Left kidney (tissue), 1 donor: ENCODE measurements at regions not wholly inside any gene's neighbourhood (a gene's known extent, or its start where the extent isn't known, plus 50 kb on each side); places are given as distances from the start of the nearest gene placed in this dataset.
"Not testable (repeated sequence)": the region's sequence is repeated elsewhere in the genome, so short reads cannot be mapped to it uniquely, and the experiment has no call there.

Experiments used
- DNase-seq: peaks from one replicate; pipeline ENCODE4 v3.0.0-alpha.2; 2013

DNA sequence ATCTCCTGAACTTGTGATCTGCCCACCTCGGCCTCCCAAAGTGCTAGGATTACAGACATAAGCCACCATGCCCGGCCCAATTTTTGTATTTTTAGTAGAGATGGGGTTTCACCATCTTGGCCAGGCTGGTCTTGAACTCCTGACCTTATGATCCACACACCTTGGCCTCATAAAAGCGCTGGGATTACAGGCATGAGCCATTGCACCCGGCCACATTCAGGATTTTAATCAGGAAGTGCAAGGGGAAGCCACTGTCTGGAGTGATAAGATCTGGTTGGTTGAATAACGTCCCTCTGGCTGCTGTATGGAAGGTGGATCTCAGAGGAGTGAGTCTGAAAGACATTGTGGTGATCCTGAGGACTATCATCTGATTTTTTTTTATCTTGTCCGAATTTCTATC is 196.3 kb upstream of the ARL4C start:
- DNase-seq, result not testable (repeated sequence)

DNA sequence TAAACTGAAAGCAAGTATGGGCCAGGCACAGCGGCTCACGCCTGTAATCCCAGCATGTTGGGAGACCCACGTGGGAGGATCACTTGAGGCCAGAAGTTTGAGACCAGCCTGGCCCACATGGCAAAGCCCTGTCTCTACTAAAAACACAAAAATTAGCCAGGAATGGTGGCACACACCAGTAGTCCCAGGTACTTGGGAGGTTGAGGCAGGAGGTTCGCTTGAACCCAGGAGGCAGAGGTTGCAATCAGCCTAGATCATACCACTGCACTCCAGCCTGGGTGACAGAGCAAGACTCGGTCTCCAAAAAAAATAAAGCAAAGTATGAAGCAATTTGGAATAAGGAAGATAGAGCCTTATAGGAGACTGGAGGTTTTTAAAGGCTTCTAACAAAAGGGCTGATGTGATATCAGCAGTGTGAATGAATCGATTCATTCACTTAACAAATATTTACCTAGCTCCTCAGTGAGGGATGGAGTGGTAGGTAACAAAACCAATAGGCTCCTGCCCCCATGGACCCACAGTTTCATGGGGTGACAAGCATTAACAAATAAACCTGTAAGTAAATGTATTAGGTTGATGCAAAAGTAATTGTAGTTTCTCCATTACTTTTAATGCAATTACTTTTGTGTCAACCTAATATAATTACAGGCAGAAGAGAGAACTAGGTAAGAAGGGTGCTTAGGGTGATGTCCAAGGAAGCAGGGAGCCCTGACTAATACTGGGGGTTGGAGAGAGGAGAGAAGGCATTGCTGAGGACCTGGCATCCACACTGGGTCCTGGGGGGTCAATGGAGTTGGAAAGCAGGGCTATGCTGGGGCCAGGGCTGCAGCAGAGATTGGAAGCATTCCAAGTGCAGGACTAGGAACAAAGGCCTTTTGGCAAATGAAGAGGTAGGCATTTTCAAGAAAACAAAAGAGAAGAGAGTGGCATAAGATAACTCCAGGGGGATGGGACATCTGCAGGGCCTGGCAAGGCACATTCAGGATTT is 195.4 kb upstream of the ARL4C start:
- DNase-seq, result no peak

DNA sequence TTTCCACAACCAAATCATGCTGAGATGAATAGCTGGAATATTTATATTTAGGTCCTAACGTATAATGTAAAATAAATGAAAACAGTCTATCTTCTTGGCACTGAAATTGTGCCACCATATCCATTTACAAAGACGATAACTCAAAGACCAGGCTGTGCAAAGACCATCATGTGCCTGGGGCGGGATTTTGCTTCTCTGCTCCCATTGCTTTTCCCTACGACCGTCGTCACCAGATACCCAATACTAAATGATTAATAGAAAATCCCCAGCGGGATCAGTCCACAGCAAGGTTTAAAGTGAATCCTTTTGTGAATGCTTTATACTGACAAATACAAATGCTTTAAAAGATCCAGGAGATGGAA is 194.3 kb upstream of the ARL4C start:
- DNase-seq, result no peak

DNA sequence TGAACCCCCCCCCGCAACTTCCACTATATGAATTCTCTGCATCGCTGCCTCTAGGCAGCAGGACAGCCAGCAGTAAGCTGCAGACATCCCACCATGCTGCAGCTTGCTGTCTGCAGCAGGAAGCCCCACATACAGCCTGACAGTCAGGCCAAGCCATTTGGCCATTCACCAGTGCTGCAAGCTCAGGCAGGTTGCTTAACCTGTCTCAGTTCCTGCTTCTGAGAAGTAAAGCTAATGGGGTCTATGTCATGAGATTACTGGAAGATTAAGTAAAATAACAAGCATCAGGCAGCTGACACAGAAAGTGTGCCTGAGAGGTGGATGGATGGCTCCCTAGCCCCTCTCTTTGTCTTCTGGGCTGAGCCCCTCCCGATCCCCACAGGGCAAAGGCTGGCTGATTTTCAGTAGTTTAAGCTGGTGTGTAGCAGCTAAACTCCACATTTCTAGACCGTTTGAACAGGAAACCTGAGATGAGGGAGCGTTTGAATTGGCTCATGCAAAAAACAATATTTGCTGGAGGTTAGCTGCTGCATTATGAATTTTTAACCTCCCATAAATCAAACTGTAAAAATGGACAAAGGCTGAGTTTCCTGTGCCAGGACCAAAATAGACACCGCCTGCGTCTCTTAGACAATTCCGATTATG is 193.8 kb upstream of the ARL4C start:
- DNase-seq, result peak; percentile 40

DNA sequence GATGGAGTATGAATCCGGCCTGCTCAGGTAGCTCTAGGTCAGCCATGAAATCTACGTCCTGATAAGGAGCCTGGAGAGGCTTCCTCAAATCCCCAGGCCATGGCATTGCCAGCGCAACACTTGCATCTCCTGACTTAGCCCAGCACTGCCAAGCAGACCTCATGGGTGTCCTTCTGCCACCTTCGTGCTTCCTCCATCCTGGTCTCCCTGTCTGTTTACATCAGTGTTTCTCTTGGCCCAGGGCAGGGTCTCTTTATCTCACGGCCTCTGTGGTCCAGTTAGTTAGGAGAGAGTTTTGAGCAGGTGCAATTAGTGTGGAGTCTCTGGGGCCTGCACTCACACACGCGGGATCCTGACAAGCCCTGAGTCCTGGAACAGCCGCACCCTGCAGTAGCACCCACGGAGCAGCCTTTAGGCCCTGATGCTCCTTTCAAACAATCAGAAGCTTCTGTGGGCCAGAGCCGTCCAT is 193.1 kb upstream of the ARL4C start:
- no peak for DNase-seq

- no peak for DNase-seq
Measured at GRCh38 chr2:234687718-234688475, 191.0 kb upstream of the ARL4C start.

DNA sequence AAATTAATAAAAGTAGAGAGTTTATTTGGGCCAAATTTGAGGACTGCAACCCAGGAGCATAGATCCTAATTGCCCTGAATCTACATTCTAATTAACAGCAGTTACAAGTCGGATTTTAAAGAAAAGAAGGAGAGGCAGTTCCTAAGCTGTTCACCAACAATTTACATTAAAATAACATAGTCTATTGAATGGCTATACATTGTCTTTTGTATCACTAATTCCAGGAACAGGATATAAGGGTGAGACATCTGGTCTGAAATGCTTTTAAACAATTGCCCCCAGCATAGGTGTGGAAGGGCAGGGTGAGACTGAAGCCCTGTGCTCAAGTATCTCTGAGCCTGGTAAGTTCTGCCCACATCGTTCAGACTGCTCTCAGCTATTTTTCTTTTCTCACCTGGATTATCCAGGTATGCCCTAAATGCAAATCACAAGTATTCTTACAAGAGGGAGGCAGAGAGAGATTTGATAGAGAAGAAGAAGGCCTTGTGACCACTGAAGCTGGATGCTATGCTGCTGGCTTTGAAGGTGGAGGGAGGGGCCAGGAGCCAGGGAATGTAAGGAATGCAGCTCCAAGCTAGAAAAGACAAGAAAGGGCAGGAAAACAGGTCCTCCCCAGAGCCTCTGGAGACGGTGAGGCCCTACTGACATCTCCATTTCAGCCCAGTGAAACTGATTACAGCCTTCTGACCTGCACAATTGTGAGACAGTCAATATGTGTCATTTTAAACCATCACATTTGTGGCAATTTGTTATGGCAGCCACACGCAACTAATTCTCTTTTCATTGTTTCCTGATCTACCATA is 189.4 kb upstream of the ARL4C start:
- DNase-seq, result peak; percentile 47

DNA sequence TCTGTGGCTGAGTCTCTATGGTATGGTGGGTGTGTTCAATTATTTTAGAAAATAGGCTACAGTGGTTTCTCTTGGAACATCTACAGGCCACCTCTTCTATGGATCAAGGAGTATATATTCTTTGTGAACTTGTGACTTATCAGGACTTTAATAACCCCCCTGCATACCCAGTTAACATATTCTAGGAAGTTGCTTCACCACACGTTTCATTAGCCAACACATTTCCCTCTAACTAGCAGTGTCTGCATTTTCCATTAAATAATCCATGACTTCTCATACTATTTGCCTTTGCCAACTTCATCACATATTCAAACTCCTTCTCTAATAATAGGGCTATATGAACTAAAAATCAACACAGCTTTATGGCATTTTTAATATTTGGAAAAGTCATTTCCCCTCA is 187.6 kb upstream of the ARL4C start:
- DNase-seq, result no peak

DNA sequence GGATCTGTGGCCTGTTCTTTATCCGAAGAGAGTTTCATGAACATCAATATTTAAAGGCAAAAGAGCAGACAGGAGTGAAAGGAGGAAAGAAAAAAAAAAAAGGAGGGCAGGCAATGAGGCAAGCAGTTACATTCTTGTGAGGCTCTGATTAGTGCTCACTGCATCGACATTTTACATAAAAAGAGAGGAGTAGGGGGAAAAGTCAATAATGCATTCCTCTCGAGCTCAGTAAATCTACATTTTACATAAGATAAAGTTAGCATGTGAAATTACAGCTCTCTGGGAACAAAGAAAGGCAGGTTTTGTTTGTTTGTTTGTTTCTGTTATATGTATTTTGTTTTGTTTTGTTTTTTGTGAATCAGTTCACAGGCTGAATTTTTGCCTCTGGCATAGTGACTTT is 187.1 kb upstream of the ARL4C start:
- DNase-seq, result no peak

DNA sequence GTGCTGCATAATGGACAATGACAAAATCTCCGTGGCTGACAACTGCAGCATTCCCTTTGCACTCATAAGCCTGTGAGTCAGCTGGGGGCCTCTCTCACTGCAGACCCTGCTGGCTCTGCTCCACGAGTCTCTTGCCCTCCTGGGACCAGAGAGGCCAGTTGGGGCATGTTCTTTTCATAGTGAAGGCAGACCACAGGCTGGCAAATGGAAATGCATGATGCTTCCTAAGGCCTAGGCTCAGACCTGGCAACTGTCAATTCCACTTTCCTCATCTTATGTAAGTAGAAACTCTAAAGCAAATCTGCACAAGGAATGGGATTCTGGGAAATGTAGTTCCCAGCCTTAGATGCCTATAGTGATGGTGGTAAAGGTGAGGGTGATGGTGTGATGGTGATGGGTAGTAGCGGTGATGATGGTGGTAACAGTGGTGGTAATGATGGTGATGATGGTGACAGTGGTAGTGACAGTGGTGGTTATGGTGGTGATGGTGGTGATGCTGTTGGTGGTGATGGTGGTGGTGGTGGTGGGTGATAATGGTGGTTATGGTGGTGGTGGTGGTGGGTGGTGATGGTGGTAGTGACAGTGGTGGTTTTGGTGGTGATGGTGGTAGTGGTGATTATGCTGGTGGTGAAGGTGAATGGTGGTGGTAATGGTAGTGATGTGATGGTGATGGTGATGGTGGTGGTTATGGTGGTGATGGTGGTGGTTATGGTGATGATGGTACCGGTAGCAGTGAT is 185.8 kb upstream of the ARL4C start:
- DNase-seq, result no peak

DNA sequence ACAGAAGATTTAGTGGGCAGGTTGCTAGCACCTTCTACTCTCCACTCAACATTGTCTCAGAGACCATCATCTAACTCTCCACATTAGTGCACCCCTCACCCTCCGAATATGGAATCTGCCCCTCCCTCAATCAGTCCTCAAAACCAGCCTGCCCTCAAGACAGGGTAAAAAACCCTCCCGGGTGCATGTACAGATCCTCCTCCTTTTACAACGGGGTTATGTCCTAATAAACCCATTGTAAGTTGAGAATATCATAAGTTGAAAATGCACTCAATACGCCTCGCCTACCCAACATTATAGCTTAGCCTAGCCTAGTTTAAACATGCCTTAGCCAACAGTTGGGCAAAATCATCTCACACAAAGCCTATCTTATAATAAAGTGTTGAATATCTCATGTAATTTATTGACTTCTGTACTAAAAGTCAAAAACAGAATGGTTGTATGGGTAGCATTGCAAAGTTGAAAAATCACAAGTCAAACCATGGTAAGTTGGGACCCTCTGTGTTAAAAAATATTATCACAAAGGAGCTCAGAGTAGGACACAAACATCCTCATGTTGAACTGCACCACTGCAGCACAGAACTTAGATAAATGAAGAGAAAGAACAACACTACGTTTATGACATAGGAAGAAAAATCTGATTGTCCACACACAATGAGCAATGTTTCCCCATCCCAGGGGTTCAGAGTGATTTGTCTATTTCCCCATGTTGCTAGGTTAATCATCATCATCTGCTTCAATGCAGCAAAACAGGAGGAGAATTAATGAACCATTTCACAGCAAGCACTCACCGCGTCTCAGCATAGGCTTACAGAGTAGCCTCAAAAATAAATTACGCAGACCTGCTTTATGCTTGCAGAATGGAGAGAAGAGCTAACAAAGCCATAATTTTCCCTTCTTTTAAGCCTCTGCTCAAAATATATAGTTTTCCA is 184.1 kb upstream of the ARL4C start:
- DNase-seq, result no peak

- no peak for DNase-seq
Measured at GRCh38 chr2:234679741-234680687, 183.1 kb upstream of the ARL4C start.

- no peak for DNase-seq
Measured at GRCh38 chr2:234679301-234679740, 182.4 kb upstream of the ARL4C start.

GRCh38 chr2:234678711-234679110 is 181.8 kb upstream of the ARL4C start:
- DNase-seq, result no peak

GRCh38 chr2:234677758-234678538 is 181.1 kb upstream of the ARL4C start:
- DNase-seq, result no peak

- no peak for DNase-seq
Measured at GRCh38 chr2:234676783-234677450, 180.0 kb upstream of the ARL4C start.

GRCh38 chr2:234676109-234676782 is 179.4 kb upstream of the ARL4C start:
- no peak for DNase-seq
